WERI-Rb-1 (cell line): ENCODE measurements at regions not wholly inside any gene's neighbourhood (a gene's known extent, or its start where the extent isn't known, plus 50 kb on each side); places are given as distances from the start of the nearest gene placed in this dataset.

ENCODE experiments used
- DNase-seq: peaks from one replicate; pipeline ENCODE4 v3.0.0-alpha.2; 2020
- H3K27ac ChIP-seq: fragments of 250-450 bp; sonication (Bioruptor Pico); 2 replicates; pipeline ENCODE4 v1.5.1; 2020; ENCODE audit warnings: mild to moderate bottlenecking, moderate library complexity
- H3K27me3 ChIP-seq: fragments of 250-450 bp; sonication (Bioruptor Pico); 2 replicates; pipeline ENCODE4 v1.5.1; 2021; ENCODE audit warnings: mild to moderate bottlenecking, low read depth, moderate library complexity; ENCODE audit not compliant: insufficient read depth, severe bottlenecking
- H3K36me3 ChIP-seq: fragments of 250-450 bp; sonication (Bioruptor Pico); 2 replicates; pipeline ENCODE4 v1.5.1; 2020; ENCODE audit warnings: mild to moderate bottlenecking, moderate library complexity
- H3K4me3 ChIP-seq: 2 replicates; pipeline ENCODE4 v1.5.1; 2011; ENCODE audit warnings: low read depth, mild to moderate bottlenecking, control low read depth, low read length
- H3K9me3 ChIP-seq: fragments of 250-450 bp; sonication (Bioruptor Pico); 2 replicates; pipeline ENCODE4 v1.5.1; 2021; ENCODE audit warnings: mild to moderate bottlenecking, moderate library complexity; ENCODE audit not compliant: severe bottlenecking
- CTCF ChIP-seq: IDR thresholded peaks from 2 replicates; pipeline ENCODE4 v1.5.1; 2011; ENCODE audit warnings: low read depth, mild to moderate bottlenecking, control low read depth, inconsistent platforms, low read length

GRCh38 chr11:8820401-8820800 lies 90.6 kb upstream of the AKIP1 start:
- no peak for DNase-seq
- Histone ChIP-seq H3K27me3 (no peaks in the 10 kb centered on the region), H3K36me3 (no peaks in the 10 kb centered on the region), H3K9me3 (no peaks in the 10 kb centered on the region), H3K4me3 (no peak overlapping the region), H3K27ac (no peak overlapping the region)
- no peak for TF ChIP-seq CTCF

GRCh38 chr11:8822469-8822868 lies 88.5 kb upstream of the AKIP1 start:
- TF ChIP-seq CTCF, result no peak
- no peak for DNase-seq
- H3K27ac ChIP-seq, result no peak overlapping the region
- no peaks in the 10 kb centered on the region for H3K27me3 ChIP-seq
- H3K9me3 ChIP-seq, result no peaks in the 10 kb centered on the region
- H3K36me3 ChIP-seq, result no peaks in the 10 kb centered on the region
- H3K4me3 ChIP-seq, result no peak overlapping the region

- TF ChIP-seq CTCF, result no peak
- Histone ChIP-seq H3K27me3 (no peaks in the 10 kb centered on the region), H3K4me3 (no peak overlapping the region), H3K27ac (no peak overlapping the region), H3K9me3 (no peaks in the 10 kb centered on the region), H3K36me3 (no peaks in the 10 kb centered on the region)
- no peak for DNase-seq
Measured at GRCh38 chr11:8823174-8823742, 87.7 kb upstream of the AKIP1 start.

GRCh38 chr11:8826139-8826786 lies 84.7 kb upstream of the AKIP1 start:
- Histone ChIP-seq H3K36me3 (no peaks in the 10 kb centered on the region; the same call in 1 of the 2 replicates), H3K9me3 (no peaks in the 10 kb centered on the region), H3K27me3 (no peaks in the 10 kb centered on the region), H3K27ac (peak overlapping the region; percentile 24), H3K4me3 (no peak overlapping the region)
- TF ChIP-seq CTCF, result no peak
- DNase-seq, result peak; percentile 32

- Histone ChIP-seq H3K27me3 (no peaks in the 10 kb centered on the region), H3K9me3 (no peaks in the 10 kb centered on the region), H3K4me3 (no peak overlapping the region), H3K27ac (no peak overlapping the region), H3K36me3 (no peaks in the 10 kb centered on the region; the same call in 1 of the 2 replicates)
- DNase-seq, result no peak
- no peak for TF ChIP-seq CTCF
Measured at GRCh38 chr11:8826901-8827560, 84.0 kb upstream of the AKIP1 start.
